ENCODE measurements at regions not wholly inside any gene's neighbourhood (a gene's known extent, or its start where the extent isn't known, plus 50 kb on each side); places are given as distances from the start of the nearest gene placed in this dataset.

GRCh38 chr14:97200245-97200644, 403.1 kb downstream of the VRK1 start:
- Histone ChIP-seq H3K9me3 (no peaks in the 10 kb centered on the region), H3K27me3 (replicated peaks; ENCODE audit: insufficient read depth) (no peaks in the 10 kb centered on the region), H3K4me1 (replicated peaks) (no peaks in the 10 kb centered on the region), H3K27ac (no peak overlapping the region), H3K4me3 (no peak overlapping the region), H3K36me3 (no peaks in the 10 kb centered on the region)
- intact Hi-C loops (cut with DNase I), result no loop called here
- WGBS, result 76% methylated on average over 4 of the region's 4 CpGs
- DNase-seq (ENCODE audit: low spot score), result no peak
- no peak for TF ChIP-seq CTCF (IDR thresholded peaks at IDR 0.05)
- no peak for TF ChIP-seq POLR2AphosphoS5 (IDR thresholded peaks at IDR 0.05)
- TF ChIP-seq POLR2A (IDR thresholded peaks at IDR 0.05), result no peak

- Histone ChIP-seq H3K36me3 (no peaks in the 10 kb centered on the region), H3K4me3 (no peak overlapping the region), H3K9me3 (no peaks in the 10 kb centered on the region), H3K4me1 (replicated peaks) (no peaks in the 10 kb centered on the region), H3K27ac (no peak overlapping the region), H3K27me3 (replicated peaks; ENCODE audit: insufficient read depth) (no peaks in the 10 kb centered on the region)
- 86% methylated on average over 11 of the region's 11 CpGs for WGBS
- TF ChIP-seq POLR2A (IDR thresholded peaks at IDR 0.05) (no peak), POLR2AphosphoS5 (IDR thresholded peaks at IDR 0.05) (no peak)
- no peak for DNase-seq (ENCODE audit: low spot score)
- intact Hi-C loops (cut with DNase I), result no loop called here
Observed at GRCh38 chr14:97206916-97207315, 409.7 kb downstream of the VRK1 start.

GRCh38 chr14:97210202-97210601, 413.0 kb downstream of the VRK1 start:
- H3K27ac ChIP-seq, result no peak overlapping the region
- no peak for TF ChIP-seq POLR2AphosphoS5 (IDR thresholded peaks at IDR 0.05)
- TF ChIP-seq POLR2A (IDR thresholded peaks at IDR 0.05), result no peak
- TF ChIP-seq CTCF (IDR thresholded peaks at IDR 0.05), result no peak
- no peak for DNase-seq (ENCODE audit: low spot score)
- intact Hi-C loops (cut with DNase I), result no loop called here
- no peaks in the 10 kb centered on the region for H3K9me3 ChIP-seq
- H3K27me3 ChIP-seq (replicated peaks; ENCODE audit: insufficient read depth), result peaks cover 5% of the 10 kb centered on the region
- H3K4me1 ChIP-seq (replicated peaks), result no peaks in the 10 kb centered on the region
- 92% methylated on average over 1 of the region's 1 CpG for WGBS
- no peaks in the 10 kb centered on the region for H3K36me3 ChIP-seq
- no peak overlapping the region for H3K4me3 ChIP-seq

- Histone ChIP-seq H3K9me3 (no peaks in the 10 kb centered on the region), H3K27me3 (replicated peaks; ENCODE audit: insufficient read depth) (peaks cover 5% of the 10 kb centered on the region), H3K36me3 (no peaks in the 10 kb centered on the region), H3K27ac (no peak overlapping the region), H3K4me3 (no peak overlapping the region), H3K4me1 (replicated peaks) (no peaks in the 10 kb centered on the region)
- no peak for DNase-seq (ENCODE audit: low spot score)
- 87% methylated on average over 2 of the region's 2 CpGs for WGBS
- intact Hi-C loops (cut with DNase I), result no loop called here
- no peak for TF ChIP-seq POLR2A (IDR thresholded peaks at IDR 0.05)
- TF ChIP-seq POLR2AphosphoS5 (IDR thresholded peaks at IDR 0.05), result no peak
- no peak for TF ChIP-seq CTCF (IDR thresholded peaks at IDR 0.05)
Observed at GRCh38 chr14:97212399-97212798, 415.2 kb downstream of the VRK1 start.

- Histone ChIP-seq H3K27me3 (replicated peaks; ENCODE audit: insufficient read depth) (peaks cover 7% of the 10 kb centered on the region), H3K27ac (no peak overlapping the region), H3K9me3 (no peaks in the 10 kb centered on the region), H3K36me3 (no peaks in the 10 kb centered on the region), H3K4me1 (replicated peaks) (peaks cover 1% of the 10 kb centered on the region), H3K4me3 (no peak overlapping the region)
- DNase-seq (ENCODE audit: low spot score), result no peak
- TF ChIP-seq POLR2AphosphoS5 (IDR thresholded peaks at IDR 0.05), result no peak
- no peak for TF ChIP-seq POLR2A (IDR thresholded peaks at IDR 0.05)
- no peak for TF ChIP-seq CTCF (IDR thresholded peaks at IDR 0.05)
- 44% methylated on average over 4 of the region's 4 CpGs for WGBS
- intact Hi-C loops (cut with DNase I), result no loop called here
Observed at GRCh38 chr14:97213720-97214119, 416.5 kb downstream of the VRK1 start.

Data from prostate gland (tissue), 2 donors.